Gastrocnemius medialis (tissue), 4 donors: ENCODE measurements at regions not wholly inside any gene's neighbourhood (a gene's known extent, or its start where the extent isn't known, plus 50 kb on each side); places are given as distances from the start of the nearest gene placed in this dataset.

ENCODE experiments used
- CTCF ChIP-seq, 5 experiments: fragments of 450-650 bp in 3 of 5; fragments of 200-600 bp in 2 of 5; sonication (generic) in 2 of 5; IDR thresholded peaks in 4 of 5; conservative IDR thresholded peaks in 1 of 5; 1 replicate in 4 of 5; 2 replicates in 1 of 5; pipeline ENCODE4 v1.5.1; 2016 to 2019; ENCODE audit warnings: antibody characterized with exemption in 5 of 5, mild to moderate bottlenecking in 3 of 5, moderate library complexity in 3 of 5
- POLR2A ChIP-seq, 2 donors: fragments of 450-650 bp; IDR thresholded peaks; one replicate each; pipeline ENCODE4 v1.6.1; 2017; ENCODE audit warnings: antibody characterized with exemption in 2 of 2, mild to moderate bottlenecking in 2 of 2, moderate library complexity in 2 of 2

- TF ChIP-seq CTCF (IDR thresholded peaks at IDR 0.05 in 4 of 5, conservative IDR thresholded peaks at IDR 0.05 in 1 of 5) (no peak), POLR2A (IDR thresholded peaks at IDR 0.05) (no peak)
Observed at GRCh38 chr6:48706310-48706709, 595.3 kb upstream of the PTCHD4 start.
